CD4-positive, alpha-beta T cell treated with Interleukin-1 beta for 1 hour (primary cell): ENCODE measurements at regions not wholly inside any gene's neighbourhood (a gene's known extent, or its start where the extent isn't known, plus 50 kb on each side); places are given as distances from the start of the nearest gene placed in this dataset.
"Not testable (repeated sequence)": the region's sequence is repeated elsewhere in the genome, so short reads cannot be mapped to it uniquely, and the experiment has no call there.

Source experiments
- DNase-seq, 2 donors: peaks; one replicate each; pipeline ENCODE4 v3.0.0-alpha.2; 2020 to 2022

GRCh38 chr17:70956726-70957125 is 787.4 kb downstream of the KCNJ2 start:
- DNase-seq: no peak

DNA sequence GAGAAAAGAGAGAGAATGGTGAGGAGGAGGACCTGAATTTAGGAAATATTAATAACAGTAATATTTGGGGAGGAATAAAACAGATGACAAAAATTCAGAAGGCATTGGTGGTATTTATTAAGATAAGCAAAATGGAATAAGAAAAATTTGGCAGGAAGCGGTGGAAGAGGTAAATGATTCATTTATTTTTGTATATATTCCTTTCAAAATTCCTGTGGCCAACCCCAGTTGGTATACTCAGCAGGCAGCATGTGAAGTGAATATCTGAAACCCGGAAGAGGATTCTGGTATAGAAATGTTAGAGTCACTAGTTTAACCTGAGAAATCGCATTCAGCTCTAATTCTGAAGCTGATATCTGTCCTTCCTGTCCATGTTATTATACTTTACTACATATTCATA is 792.0 kb downstream of the KCNJ2 start:
- no peak for DNase-seq

GRCh38 chr17:70968302-70968701 is 799.0 kb downstream of the KCNJ2 start:
- DNase-seq: no peak

GRCh38 chr17:70969521-70970034 is 800.2 kb downstream of the KCNJ2 start:
- DNase-seq: no peak

DNA sequence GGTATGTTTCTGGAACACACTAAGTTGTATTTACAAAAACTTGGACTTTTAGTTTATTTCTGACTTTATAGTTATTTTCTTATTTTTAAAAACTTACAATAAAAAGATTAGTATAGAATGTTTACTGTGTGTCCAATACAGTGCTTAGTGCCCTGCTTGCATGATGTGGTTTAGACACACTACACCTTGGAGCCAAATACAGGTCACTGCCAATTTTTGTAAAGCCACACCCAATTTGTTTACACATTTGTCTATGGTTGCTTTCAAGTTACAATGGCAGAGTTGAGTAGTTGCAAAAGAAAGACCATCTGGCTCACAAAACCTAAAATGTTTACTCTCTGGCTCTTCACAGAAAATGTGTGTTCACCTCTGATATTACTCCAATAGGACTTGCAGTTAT is 807.1 kb downstream of the KCNJ2 start:
- no peak for DNase-seq

GRCh38 chr17:70984873-70985272 is 815.5 kb downstream of the KCNJ2 start:
- no peak for DNase-seq

- no peak for DNase-seq
Observed at GRCh38 chr17:70987867-70988340, 818.6 kb downstream of the KCNJ2 start.

DNA sequence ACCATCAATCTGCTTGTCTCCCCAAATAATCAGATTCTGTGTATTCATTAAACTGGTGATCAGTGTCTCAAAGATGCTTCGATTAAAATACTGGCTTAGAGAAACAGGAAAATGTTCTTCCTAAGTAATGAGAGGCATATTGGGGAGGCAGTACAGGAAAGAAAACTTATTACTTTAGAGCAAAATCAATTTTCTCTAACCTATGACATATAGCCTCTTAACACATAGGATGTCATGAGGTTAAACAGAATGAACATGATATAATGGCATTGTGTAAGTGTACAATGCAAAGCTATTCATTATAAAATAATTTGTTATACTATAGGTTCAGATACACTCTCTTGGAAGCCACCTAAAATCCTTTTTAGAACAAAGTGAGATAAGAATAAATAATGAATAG is 819.3 kb downstream of the KCNJ2 start:
- DNase-seq: no peak

DNA sequence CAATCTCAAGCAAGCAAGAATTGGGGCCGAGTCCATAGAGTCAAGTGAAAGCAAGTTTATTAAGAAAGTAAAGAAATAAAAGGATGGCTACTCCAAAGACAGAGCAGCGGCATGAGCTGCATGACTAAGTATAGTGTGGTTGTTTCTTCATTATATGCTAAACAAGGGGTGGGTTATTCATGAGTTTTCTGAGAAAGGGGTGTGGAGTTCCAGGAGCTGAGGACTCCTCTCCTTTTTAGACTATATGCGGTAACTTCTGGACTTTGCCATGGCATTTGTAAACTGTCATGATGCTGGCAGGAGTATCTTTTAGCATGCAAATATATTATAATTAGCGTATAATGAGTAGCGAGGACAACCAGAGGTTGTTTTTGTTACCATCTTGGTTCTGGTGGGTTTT is 819.9 kb downstream of the KCNJ2 start:
- DNase-seq: no peak

DNA sequence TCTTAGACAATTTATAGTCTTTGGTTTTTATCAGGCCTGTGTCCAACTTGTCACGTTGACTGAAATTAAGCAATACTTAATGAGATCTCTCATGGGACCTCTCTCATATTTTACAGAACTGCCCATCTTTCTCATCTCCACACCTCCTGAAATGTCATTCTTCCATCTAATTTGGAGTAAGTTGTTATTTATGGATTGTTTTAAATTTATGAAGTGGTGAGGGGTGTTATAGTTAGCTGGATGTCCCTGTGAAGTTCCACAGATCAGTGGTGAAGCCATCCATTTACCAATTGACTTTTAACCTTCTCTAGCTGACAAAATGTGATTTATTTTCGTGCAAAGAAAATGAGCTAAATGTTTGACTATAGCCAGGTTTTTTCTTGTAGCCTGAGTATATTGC is 824.9 kb downstream of the KCNJ2 start:
- no peak for DNase-seq

DNA sequence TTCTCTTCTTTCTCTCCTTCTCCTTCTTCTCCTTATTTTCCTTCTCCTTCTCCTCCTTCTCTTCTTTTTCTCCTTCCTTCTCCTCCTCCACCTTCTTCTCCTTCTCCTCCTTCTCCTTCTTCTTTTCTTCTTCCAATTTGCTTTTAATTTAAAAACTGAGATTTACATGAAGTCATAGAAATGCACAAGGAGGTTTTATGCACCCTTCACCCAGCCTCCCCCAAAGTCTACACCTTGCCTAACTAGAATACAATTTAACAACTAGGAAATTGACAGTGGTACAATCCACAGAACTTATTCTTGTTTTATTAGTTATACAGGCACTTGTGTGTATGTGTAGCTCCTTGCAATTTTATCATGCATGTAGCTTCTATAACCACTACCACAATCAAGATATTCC is 826.7 kb downstream of the KCNJ2 start:
- no peak for DNase-seq

GRCh38 chr17:71003736-71004135 is 834.4 kb downstream of the KCNJ2 start:
- DNase-seq: no peak

DNA sequence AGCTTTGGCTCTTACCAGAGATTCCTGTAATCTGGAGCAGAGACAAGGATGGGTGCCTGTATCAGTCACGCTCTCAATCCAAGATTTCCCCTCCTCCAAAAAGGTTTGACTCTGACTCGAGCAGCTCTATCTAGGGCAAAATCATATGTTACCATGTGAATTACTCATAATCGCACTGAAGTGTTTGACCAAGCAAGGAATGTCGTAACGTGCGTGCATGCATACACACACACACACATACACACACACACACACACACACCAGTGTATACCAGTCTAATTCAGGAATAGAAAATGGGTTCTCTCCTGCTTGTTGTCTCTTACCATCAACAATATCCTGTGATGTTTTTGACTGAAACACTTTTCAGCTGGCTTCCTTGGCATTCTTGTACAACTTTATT is 835.1 kb downstream of the KCNJ2 start:
- no peak for DNase-seq

- no peak for DNase-seq
Observed at GRCh38 chr17:71011391-71011790, 842.1 kb downstream of the KCNJ2 start.

DNA sequence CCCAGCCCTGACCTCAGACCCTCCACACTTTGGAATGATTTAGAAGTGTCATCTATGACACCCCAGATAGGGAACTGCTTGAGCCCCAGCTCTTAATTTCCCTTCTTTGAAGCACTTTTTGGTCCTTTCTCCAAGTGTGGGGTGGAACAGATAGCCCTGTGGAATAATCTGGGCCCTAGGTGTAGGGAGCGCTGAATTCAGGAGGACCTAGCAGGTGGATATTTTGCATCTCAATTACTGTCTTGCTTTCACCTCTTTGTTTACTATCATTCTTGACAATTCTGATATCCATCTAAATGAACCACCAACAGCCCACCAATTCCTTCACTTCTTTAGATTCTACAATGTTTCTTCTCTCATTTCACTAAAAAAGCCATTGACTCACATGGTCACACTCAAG is 850.4 kb downstream of the KCNJ2 start:
- DNase-seq: no peak

GRCh38 chr17:71022758-71023157 is 853.4 kb downstream of the KCNJ2 start:
- no peak for DNase-seq

DNA sequence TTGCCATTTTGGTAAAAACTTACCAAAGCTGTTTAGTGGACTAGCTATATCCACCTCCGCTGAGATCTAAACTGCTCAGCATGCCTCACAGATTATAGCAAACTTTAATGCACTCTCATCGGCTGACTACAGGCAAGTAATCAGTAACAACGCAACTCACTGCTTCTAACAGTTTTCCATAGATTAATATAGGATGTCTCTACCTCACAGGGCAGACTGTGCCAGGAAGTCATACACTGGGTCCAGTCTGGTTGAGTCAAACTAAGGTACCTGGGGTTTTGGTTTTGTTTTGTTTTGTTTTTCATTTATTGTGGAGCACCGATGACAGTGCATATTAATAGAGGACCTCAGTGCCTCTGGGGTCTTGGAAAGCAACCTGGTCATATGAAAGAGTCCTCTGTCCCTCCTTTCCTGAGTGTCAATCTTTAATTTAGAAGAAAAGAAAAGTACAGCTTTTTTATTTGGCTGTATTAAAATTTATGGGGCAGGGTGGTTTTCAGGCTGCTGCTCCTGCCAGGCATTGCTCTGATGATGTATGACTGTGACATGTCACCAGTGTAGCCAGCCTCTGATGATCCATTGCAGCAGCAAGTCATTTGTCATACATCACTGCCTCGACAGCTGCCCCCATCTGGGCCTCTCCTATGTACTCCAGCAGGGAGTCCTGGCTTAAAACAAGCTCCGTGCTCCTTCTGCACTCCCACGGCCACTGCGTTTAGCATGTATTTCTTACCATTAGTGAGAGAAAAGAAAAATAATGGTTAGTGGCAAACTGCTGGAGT is 854.1 kb downstream of the KCNJ2 start:
- no peak for DNase-seq

- no peak for DNase-seq
Observed at GRCh38 chr17:71024172-71024571, 854.8 kb downstream of the KCNJ2 start.

GRCh38 chr17:71024969-71025368 is 855.6 kb downstream of the KCNJ2 start:
- no peak for DNase-seq

DNA sequence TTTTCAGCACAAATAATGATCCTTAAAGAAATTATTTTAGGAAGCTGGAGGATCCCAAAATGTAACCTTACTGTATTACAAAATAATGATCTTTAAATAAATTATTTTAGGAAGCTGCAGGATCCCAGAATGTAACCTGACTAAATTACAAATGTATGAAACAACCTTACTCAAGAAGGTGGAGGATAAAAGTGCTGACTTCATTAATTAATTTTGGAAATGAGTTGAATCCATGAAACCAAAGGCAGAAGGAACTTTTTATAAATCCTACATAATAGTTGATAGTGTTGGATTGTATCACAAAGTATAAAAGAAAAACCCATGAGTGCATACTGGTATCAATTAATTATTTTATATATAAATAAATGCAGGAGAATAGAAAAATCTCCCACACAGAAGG is 859.9 kb downstream of the KCNJ2 start:
- no peak for DNase-seq

DNA sequence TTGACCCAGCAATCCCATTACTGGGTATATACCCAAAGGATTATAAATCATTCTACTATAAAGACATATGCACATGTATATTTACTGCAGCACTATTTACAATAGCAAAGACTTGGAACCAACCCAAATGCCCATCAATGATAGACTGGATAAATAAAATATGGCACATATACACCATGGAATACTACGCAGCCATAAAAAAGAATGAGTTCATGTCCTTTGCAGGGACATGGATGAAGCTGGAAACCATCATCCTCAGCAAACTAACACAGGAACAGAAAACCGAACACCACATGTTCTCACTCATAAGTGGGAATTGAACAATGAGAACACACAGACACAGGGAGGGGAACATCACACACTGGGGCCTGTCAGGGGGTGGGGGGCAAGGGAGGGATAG is 862.0 kb downstream of the KCNJ2 start:
- not testable (repeated sequence) for DNase-seq

DNA sequence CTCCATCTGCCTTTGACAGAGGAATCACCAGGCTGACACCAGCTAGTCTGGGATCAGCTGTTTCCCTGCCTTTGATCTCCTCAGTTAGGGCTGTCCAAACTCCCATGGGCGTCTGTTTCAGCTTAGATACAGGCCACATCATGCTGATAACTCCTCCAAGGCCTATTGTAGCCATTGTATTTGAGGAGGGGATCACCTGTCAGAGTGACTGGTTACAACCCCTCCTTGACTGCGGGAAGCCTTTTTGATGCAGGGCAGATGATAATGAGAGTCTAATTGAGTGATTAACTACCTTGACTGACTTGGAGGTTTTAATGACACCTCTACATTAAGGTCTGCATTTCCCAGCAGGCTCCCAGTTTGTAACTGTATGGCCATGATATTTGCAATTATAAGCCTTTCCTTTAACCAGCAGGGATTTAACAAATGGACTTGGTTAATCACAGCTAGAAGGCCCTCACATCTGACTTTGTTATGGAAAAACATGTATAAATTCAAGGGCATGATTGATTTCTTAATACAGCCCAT is 863.5 kb downstream of the KCNJ2 start:
- no peak for DNase-seq

DNA sequence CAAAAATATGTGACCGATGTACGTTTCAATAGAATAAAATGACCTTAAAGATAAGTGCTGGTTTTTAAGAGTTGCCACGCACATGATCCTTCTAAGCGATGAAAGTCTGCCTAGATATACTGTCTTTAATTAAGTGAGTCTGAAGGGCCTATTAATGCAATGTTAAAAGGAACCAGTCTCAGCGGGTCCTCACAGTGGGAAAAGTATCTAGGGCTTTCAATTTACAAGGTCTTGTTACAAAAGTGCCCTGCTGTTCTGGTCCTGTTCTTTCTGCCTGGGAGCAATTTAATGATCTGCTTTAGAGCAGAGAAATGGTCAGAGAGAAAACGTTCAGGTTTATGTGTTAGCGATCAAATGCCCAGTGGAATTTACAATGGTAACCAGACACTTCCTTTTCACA is 864.0 kb downstream of the KCNJ2 start:
- no peak for DNase-seq

DNA sequence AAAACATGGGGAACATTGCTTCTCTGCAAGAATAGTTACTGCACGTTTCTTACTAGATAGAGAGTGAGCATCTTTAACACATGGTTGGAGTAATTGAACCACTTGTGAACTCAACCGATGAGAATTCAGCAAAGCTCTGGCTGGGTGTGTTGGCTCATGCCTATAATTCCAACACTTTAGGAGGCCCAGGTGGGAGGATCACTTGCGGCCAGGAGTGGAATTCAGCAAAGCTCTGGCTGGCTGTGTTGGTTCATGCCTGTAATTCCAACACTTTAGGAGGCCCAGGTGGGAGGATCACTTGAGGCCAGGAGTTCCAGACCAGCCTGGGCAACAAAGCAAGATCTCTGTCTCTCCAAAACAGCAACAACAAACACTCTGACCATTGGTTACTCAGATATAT is 865.9 kb downstream of the KCNJ2 start:
- DNase-seq: no peak

- DNase-seq: no peak
Observed at GRCh38 chr17:71037386-71037785, 868.1 kb downstream of the KCNJ2 start.
